ENCODE measurements at regions not wholly inside any gene's neighbourhood (a gene's known extent, or its start where the extent isn't known, plus 50 kb on each side); places are given as distances from the start of the nearest gene placed in this dataset.

DNA sequence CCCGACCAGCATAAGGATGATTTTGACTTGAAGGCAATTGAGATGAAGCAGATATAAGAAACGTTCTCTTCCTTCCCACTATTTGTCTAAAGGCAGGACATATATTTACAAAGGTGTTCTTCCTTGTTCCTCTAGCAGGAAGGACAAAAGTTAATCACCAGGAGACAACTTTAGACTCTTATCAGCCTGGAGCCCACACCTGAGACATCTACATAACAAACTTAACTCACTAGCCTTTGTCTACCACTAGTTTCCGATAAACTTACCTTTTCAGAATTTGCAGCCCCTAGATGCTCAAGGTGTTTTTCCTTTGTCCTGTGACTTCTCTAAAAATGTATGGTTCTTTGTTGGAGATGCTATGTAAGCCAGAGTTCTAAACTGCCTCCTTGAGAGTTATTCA is 1047.8 kb upstream of the NXPH2 start:
- DNase-seq (ENCODE audit: low spot score), result no peak

DNA sequence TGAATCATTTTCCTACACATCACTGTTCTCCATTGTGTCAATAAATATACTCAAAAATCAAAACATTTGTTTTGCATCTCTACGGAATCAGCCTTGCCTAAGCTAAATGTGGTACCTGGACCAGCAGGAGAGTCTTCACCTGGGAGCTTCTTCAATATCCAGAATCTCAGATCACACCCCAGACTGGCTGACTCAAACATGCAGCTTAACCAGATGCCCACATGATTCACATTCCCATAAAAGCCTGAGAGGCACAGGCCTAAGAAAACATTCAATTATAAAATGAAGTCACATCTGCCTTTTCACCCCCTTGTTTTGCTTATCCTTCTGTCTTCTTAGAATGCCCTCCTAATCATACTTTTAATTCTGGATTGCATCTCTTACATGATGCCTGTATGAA is 1045.5 kb upstream of the NXPH2 start:
- no peak for DNase-seq (ENCODE audit: low spot score)

DNA sequence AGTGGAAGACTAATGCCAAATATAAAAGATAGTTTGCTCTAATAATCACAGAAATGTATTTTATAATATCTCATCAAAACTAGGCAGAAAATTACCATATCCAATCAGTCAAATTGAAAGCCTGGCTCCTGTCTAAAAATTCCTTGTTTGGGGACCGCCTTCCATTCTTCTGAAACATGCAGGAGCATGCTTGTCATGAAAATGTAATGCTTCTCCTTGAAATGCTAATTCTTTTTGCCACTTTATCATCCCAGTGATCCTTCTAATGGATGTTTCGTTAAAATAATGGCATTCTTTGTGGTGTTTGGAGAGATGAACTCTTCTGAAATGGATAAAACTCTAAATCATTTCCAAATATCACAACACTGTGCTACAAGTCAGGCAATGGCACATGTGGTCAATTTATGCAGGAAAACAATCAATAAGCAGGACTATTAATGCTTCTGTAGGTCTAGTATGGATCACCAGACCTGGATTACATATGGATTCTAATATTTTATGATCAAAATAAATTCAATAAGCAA is 1039.1 kb upstream of the NXPH2 start:
- no peak for DNase-seq (ENCODE audit: low spot score)

DNA sequence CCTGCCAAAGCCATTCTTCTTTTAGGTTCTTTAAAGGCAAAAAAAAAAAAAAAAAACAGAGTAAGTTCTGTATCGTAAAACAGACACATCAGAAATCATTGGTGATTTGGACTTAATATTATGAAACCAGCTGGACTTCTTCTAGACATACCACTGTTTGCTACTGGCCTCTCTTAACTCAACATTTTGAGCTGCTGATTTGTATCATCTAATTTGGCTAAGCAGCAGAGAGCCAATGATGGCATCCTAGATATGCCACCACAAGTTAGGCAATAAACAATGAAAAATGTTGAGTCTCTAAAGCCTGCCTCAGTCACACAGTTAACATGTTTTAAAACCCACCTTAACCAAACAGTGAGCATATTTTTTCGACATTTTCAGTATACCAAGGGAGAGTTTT is 1034.3 kb upstream of the NXPH2 start:
- DNase-seq (ENCODE audit: low spot score), result no peak

DNA sequence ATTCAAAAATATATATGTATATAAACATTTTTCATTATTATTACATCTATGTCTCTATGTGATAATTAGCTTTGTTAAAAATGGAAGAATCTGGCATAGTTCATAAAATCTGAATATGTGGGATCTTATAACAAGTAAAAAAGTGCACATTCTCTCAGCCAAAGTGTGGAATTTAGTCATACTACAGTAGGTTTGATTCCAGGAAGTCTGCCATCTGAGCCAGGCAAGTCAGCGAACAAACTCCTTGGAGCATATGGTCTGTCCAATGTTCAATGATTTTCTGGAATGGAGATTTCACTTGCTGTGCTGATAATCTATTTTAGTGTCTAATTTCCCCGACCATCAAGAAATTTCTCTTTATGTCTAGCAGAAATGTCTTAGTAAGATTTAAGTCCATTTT is 1033.2 kb upstream of the NXPH2 start:
- DNase-seq (ENCODE audit: low spot score), result no peak

DNA sequence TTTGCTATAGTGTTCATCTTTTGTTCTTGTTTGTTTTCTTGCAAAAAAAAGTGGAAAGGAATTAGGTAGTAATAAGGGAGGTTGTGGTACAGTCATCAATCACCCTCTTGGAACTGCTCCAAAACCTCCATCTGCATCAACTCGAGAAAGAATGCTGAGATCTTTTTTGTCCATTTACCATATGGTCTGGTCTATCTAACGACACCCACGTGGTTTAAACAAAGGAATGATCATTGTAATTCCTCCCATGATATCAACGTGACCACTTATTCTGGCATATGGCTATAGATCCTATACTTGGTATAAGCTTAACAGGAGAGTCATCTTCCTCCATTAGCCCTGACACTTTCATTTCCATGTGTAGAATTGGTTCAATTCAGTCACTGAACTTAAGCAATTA is 1025.3 kb upstream of the NXPH2 start:
- no peak for DNase-seq (ENCODE audit: low spot score)

DNA sequence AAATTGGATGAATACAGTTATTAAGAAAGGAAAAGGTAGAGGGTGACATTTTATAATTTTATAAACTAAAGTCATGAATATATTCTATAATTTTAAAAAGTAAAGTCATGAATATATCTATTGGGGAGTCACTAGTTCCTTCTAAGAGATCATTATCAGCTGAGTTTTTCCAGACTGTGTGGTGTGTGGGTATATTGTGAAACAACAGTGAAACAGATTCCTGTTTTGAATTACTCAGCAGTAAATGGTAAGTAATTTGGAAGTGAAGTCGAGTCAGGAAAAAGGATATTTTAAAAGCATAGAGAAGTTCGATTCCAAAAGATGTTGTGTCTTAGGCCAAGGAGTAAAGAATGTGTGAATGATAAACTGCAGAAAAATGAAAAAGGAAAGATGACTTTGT is 1018.2 kb upstream of the NXPH2 start:
- no peak for DNase-seq (ENCODE audit: low spot score)

DNA sequence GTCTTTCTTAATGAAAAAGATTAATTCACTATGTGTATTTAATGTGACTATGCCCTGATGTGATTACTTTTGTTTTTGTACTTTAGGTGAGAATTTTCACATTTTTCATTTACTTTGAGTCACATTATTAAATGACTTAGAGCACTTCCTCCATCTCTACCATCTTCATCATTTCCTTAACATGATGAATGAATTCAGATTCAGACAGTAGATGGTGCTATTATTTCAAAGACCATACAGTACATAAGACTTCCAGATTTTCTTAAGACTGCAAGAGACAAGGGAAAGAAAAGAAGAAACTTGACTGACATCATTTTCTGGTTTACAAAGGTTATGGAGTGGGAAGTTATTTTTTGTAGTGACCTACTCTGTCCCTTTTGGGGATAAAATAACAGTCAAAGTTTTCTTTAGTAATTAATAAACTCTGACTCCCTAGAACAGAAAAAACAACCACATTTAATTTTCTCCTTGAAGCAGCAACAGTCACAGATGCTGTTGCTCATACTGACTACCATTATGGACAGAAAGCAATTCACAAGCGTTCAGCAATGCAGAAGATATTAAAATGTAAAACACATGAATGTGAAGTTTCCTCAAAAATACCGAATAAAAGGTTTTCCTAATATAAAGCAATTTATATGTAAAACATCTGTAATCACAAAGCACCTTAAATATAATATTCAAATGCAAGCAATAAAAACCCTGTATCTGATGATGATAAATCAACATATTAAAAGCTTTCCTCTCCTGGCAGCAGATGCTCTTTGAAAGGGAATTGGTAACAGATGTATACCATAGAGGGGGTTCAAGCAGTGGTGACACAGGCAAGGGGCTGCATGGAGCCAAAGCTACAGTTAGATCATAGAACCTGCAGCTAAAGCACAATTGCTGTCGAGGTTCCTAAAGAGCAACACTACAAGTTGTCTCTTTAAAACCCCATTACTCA is 1010.9 kb upstream of the NXPH2 start:
- no peak for DNase-seq (ENCODE audit: low spot score)

DNA sequence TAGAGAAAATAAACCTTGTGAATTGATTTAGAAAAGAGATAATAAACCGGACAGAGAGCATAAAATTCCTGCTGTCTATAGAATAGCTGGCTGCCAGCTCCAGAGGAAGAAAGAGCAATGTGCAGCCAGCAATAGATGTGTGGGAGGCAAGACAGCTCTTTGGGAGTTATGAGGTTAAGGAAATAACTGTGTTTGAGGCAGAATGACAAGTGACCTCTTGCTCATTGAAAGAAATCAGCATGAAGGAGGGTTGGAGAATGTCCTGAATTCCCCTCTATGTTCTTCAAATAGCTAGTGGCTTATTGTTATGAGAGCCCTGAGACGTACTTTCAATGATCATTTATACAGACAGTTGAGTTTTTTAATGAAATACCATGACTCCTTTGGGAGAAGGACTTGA is 1009.9 kb upstream of the NXPH2 start:
- DNase-seq (ENCODE audit: low spot score), result no peak

DNA sequence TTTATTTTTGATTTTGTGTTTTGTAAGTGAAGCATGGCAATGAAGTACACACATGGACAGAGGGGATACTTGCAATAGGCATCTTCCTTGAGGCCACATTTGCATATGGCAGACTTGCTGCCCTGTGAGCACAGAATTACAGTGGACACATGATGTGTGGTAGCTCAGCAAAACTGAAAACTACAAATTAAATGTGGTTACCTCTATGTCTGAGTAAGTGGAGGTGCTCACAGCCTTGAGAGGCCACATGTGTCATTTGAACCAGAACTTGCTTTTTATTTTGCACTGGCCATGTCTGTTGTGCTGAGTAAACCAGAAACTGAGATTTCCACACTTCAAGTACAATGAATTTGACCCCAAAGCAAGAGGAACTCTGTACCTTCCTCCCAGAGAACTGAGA is 998.5 kb upstream of the NXPH2 start:
- DNase-seq (ENCODE audit: low spot score), result no peak

DNA sequence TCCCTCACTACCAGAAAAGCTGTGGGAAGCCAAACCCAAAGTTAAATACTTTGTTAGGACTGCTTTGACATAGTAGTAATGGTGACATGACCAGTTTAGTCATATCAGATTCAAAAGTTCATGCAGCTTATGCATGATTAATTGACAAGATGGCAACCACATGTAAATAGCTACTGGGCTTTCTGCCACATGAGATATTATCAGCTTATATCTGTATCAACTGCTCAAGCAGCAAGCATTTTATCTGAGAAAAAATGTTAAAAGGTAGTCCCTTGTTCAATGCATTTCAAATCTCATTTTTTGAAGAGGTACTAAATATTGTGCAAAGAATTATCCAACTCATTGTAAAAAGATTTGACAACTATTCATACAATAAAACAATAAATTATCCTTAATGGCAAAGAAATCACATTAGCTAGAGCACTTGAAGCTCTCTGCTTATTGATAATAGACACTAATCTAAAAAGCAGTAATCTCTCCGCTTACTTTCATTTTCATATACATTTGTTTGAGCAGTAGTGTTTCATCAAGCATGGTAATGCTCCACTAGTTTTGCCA is 993.6 kb upstream of the NXPH2 start:
- DNase-seq (ENCODE audit: low spot score), result no peak

DNA sequence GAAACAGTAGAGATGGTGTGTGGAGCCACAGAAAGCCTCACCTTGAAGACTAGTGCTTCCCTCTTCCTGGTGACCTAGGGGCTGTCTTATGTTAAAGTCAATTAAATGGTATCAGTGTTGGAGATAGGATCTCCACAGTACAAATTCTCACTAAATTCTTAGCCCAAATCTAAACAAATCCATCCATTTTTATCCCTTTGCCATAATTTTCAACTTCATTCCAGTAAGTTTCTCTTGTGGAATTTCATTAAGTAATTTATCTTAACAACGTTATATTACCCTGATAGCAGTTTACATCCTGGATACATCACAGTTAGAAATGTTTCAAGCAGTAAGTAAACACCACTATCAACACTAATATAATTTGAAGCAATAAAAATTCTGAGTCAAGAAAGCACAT is 989.4 kb upstream of the NXPH2 start:
- no peak for DNase-seq (ENCODE audit: low spot score)

DNA sequence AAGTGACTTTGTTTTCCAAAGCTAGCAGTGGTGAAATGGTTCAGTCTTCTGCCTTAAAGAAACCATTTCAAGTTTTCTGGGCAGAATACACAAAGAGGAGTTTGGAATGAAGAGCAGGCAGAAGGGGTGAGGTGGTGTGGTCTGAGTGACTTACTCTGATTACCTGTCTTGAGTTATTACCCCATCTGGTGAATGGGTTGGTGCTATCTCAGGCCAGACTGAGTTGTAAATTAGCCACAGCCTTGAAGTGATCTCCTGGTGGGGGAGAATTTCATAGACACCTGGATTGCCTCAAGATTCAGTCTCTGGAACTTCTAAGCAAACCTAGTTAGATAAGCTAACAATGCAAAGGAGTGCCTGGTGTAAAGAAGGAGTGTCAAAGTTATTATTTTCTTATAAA is 983.5 kb upstream of the NXPH2 start:
- no peak for DNase-seq (ENCODE audit: low spot score)

DNA sequence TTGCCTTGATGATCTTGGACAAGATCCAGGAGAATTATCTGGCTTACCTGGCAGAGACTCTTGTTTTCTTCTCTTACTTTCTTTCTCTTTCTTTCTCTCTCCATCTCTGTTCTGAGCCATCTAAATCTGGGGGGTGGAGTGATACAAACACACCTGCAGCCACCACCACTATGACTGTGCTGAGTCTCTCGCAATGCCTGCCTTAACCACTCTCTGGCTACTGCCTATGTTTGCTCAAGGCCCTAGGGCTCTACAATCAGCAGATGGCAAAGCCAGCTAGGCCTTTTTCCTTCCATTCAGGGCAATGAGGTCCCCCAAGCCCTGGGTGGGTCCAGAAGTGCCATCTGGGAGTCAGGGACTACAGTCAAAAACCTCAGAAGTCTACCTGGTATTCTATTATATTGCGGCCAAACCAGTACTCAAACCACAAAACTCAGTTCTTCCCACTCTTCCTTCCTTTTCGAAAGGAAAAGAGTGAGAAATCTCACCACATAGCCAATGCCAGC is 978.9 kb upstream of the NXPH2 start:
- no peak for DNase-seq (ENCODE audit: low spot score)

DNA sequence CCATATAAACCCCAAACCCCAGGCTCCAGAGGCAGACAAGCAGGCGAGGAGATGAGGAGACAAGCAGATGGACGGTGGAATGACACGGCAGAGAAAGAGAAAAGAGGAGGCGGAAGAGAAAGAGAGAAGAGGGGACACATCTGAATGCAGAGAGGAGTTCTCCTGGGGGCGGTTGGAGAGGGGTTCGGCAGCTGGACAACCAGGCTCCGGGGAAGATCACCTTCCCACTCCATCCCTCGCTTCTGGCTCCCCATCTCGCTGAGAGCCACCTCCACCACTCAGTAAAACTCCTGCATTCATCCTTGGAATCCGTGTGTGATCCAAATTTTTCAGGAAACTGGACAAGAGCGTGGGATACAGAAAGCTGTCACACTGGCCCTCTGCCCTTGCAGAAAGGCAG is 966.7 kb upstream of the NXPH2 start:
- no peak for DNase-seq (ENCODE audit: low spot score)

DNA sequence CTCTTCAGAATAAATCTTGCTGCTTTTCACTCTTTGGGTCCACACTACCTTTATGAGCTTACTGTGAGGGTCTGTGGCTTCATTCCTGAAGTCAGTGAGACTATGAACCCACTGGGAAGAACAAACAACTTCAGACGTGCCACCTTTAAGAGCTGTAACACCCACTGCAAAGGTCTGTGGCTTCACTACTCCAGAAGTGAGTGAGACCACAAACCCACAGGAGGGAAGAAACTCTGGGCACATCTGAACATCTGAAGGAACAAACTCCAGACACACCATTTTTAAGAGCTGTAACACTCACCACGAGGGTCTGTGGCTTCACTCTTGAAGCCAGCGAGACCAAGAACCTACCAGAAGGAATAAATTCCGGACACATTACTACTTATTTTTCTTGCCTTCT is 964.1 kb upstream of the NXPH2 start:
- DNase-seq (ENCODE audit: low spot score), result no peak

DNA sequence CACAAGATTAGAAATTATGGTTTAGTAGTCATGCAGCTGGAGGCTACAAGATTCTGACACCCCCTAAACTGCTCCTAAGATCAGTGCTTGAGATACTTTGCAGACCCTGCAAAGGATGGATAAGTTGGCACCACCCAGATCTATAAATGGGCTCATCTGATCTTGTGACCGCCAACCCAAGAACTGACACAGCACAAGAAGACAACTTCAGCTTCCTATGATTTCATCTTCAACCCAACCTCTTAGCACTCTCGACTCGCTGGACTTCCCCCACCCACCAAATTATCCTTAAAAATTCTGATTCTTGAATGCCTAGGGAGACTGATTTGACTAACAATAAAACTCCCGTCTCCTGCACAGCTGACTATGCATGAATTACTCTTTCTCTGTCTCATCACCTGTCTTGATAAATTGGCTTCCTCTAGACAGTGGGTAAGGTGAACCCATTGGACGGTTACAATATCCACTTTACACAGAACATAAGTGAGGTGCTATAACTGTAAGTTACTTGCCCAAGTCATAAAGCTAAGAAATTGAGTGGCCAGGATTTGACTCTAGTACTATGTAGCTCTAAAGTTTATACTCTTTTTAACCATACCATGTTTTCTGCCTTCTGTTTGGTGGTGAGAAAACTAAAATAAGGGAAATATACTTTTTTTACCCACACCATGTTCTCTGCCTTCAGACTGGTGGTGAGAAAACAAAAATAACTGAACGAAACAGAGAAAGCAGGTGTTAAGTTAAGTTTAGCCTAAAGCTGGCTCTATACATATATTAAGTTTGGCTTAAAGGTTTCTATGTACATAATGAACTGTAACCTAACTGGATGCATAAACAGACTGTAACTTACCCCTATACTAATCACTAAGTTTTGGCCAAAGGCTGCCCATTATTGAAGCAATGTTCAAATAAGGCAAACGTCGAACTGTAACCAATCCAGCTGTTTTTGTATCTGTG is 962.3 kb upstream of the NXPH2 start:
- DNase-seq (ENCODE audit: low spot score), result no peak

DNA sequence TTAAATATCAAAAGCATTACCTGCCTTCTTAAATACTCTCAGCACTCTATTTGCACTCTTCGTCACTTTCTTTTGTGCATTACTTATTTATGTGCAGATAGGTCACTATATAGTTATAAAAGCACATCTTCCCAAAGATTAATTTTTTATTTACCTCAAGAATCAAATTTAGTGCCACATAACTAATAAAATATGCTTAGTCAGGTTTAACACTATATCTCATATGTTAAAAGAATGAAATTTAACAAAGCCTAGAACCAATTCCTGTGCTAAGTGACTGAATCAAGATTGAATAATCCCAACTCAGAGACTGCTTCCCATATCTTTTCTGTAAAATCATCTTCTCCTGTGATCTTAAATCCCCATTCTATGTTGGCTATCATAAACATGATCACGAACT is 957.5 kb upstream of the NXPH2 start:
- DNase-seq (ENCODE audit: low spot score), result no peak

DNA sequence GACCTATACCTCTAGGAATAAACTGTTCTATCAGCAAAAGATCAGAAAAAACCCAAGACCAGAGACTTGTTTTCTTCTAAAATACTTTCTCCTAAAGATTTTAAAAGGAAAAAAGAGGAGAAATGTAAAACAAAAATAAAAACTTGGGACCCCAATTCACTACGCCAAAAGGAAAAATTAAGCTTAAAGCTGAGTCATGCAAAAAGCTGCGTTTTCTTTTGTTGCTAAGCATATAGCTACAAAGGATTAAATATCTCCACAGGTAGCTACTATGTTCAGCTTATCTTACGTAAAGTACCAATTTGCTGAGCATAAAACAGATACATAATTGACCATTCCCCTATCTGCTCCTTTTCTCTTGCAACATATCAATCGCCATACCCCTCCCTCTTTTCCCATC is 950.0 kb upstream of the NXPH2 start:
- DNase-seq (ENCODE audit: low spot score), result no peak

DNA sequence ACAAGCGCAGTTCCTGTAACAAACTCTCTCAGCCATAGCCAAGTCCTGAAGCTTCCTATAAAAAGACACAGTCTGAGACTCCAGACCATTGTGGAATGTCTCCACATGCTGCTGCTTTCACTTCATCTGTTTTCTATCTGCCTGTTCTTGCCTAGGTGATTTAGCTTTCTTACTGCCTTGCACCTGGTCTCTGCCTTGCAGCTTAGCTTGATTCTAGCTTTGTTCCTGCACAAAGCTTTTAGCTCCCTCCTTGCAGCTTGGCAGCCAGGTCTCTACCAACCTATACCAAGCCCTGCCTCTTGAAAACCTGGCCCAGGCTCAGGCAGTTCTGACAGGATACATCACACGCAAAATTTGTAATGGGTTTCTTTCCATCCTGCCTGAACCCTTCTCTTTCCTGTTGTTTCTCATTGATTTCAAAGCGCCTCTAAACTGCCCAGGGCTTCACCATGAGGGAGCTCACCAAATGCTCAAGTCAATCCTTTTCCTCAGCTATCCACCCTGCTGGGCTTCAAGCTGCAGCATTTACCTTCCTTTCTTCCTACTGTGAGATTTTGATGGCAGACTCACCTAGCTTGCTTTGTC is 941.3 kb upstream of the NXPH2 start:
- no peak for DNase-seq (ENCODE audit: low spot score)

DNA sequence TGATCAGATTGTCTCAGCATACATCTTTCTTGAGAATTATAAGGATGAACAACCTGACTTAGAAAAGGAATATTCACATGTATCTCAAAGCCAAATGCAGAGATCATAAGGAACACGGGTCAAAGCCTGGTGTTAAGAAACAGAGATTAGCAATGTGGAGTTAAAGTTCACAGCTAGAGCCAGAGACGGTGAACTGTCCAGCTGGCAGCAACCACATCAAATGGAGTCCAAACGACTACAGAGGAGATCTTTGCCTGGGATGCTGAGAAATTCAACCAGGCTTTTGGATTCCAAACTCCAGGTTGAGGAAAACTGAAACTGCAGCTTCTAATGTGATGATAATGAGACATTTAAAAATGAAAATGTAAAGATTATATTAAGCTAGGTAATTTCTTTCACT is 939.9 kb upstream of the NXPH2 start:
- no peak for DNase-seq (ENCODE audit: low spot score)

DNA sequence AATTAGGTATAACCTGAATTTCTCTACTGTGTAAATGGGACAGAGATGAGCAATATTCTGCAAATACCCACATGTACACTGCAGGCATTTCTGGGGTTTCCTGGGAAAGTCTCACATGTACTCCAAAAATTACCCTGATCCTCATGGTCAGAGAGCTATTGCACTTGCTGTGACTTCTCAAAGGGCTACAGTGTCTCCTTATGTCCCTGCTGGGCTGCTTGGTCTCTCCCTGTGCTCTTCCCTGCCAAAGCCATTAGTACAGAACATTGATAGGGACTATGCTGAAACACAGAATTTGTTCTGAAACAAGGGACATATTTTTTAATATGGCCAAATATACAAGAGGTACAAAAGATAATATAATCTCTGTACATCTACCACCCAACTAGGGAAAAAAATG is 924.4 kb upstream of the NXPH2 start:
- no peak for DNase-seq (ENCODE audit: low spot score)
